Adrenal gland (tissue), 9 donors: ENCODE measurements at regions not wholly inside any gene's neighbourhood (a gene's known extent, or its start where the extent isn't known, plus 50 kb on each side); places are given as distances from the start of the nearest gene placed in this dataset.

Experiments
- DNase-seq, 7 donors: peaks; one replicate each; pipeline ENCODE4 v3.0.0-alpha.2; 2019 to 2020
- H3K27ac ChIP-seq, 5 donors: fragments of 200-600 bp; sonication (generic) in 4 of 5; 1 replicate in 3 of 5; 2 replicates in 2 of 5; pipeline versions ENCODE4 v1.5.1 to v1.8.0; 2016 to 2020; ENCODE audit warnings: mild to moderate bottlenecking in 1 of 5
- H3K27me3 ChIP-seq: fragments of 200-600 bp; 2 replicates; pipeline ENCODE4 v1.8.0; 2021
- H3K36me3 ChIP-seq, 2 donors: fragments of 200-600 bp; replicated peaks in 1 of 2; 1 replicate in 1 of 2; 2 replicates in 1 of 2; pipeline versions ENCODE4 v1.5.1 to v1.8.0; 2018 to 2022
- H3K4me1 ChIP-seq, 2 donors: fragments of 200-600 bp; replicated peaks in 1 of 2; 1 replicate in 1 of 2; 2 replicates in 1 of 2; pipeline versions ENCODE4 v1.5.1 to v1.8.0; 2018 to 2021
- H3K4me3 ChIP-seq, 4 donors: fragments of 200-600 bp; sonication (generic) in 3 of 4; one replicate each; pipeline ENCODE4 v1.5.1; 2016 to 2018
- H3K9me3 ChIP-seq, 3 donors: fragments of 200-600 bp; sonication (generic) in 1 of 3; replicated peaks in 1 of 3; 1 replicate in 2 of 3; 2 replicates in 1 of 3; pipeline versions ENCODE4 v1.5.1 to v1.8.0; 2016 to 2021
- POLR2A ChIP-seq, 2 donors: fragments of 450-650 bp; IDR thresholded peaks; one replicate each; pipeline ENCODE4 v1.6.1; 2017; ENCODE audit warnings: antibody characterized with exemption in 2 of 2, mild to moderate bottlenecking in 2 of 2, moderate library complexity in 1 of 2
- WGBS, 4 donors: extraction: QIAGEN DNeasy Blood & Tissue Kit in 2 of 4; methylation state at CpG; one replicate each; pipeline versions ENCODE4 v1.1.5 to v1.1.7; 2013 to 2017; 5-methylcytosine and 5-hydroxymethylcytosine counted together
- intact Hi-C, 2 donors: fragments of 100-400 bp; cut with DNase I; formaldehyde crosslinking; loops; one replicate each; pipeline versions ENCODE4 v1.14.1 to v1.15.0; 2022 to 2023
- TF ChIP-seq, protein P1 (sequence below), 6 experiments: fragments of 450-650 bp in 4 of 6; fragments of 200-600 bp in 2 of 6; sonication (generic) in 1 of 6; IDR thresholded peaks; 1 replicate in 5 of 6; 2 replicates in 1 of 6; pipeline versions ENCODE4 v1.5.1 to v1.8.0; 2016 to 2021; ENCODE audit warnings: antibody characterized with exemption in 6 of 6, mild to moderate bottlenecking in 2 of 6, moderate library complexity in 1 of 6
- donor health status: healthy with polysubstance abuse.
- donor health status: Bipolar disorder and iron deficiency.
- donor health status: DM: yes; HTN: yes; CAD: no.
- donor health status: DM: no; HTN: no; CAD: no.
- donor health status: DM: no; HTN: no; CAD: no.

GRCh38 chr17:79463421-79464317, 147.2 kb downstream of the RBFOX3 start:
- Histone ChIP-seq H3K27ac (no peak overlapping the region), H3K4me1 (no peaks in the 10 kb centered on the region), H3K36me3 (no peaks in the 10 kb centered on the region), H3K9me3 (no peaks in the 10 kb centered on the region), H3K4me3 (no peak overlapping the region), H3K27me3 (no peaks in the 10 kb centered on the region)
- WGBS, 4 donors: 88 to 92% (median 89%) methylated on average over 36 of the region's 36 CpGs
- intact Hi-C loops: no loop called here
- no peak for TF ChIP-seq POLR2A (IDR thresholded peaks at IDR 0.05)
- TF ChIP-seq, protein P1, sequence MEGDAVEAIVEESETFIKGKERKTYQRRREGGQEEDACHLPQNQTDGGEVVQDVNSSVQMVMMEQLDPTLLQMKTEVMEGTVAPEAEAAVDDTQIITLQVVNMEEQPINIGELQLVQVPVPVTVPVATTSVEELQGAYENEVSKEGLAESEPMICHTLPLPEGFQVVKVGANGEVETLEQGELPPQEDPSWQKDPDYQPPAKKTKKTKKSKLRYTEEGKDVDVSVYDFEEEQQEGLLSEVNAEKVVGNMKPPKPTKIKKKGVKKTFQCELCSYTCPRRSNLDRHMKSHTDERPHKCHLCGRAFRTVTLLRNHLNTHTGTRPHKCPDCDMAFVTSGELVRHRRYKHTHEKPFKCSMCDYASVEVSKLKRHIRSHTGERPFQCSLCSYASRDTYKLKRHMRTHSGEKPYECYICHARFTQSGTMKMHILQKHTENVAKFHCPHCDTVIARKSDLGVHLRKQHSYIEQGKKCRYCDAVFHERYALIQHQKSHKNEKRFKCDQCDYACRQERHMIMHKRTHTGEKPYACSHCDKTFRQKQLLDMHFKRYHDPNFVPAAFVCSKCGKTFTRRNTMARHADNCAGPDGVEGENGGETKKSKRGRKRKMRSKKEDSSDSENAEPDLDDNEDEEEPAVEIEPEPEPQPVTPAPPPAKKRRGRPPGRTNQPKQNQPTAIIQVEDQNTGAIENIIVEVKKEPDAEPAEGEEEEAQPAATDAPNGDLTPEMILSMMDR (IDR thresholded peaks at IDR 0.05): no peak
- DNase-seq: no peak

DNA sequence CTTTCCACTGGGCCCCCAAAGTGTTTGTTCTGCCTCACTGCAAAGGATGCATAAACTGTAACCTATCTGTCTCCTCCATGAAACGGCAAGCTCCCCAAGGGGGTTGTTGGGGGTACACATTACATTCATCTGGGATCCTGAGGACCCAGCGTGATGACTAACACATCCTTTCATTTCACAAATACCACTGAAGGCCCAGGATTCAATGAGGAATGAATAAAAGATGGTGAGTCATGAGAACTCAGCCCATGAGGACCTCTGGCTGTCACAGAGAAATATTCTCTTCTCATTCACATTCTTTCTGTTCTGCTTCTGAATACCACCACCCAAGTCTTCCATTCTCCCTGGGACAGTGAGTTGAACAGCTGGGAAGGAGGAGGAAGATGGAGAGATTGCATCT, 149.8 kb downstream of the RBFOX3 start:
- no peaks in the 10 kb centered on the region for H3K36me3 ChIP-seq
- no peak overlapping the region for H3K27ac ChIP-seq
- H3K27me3 ChIP-seq: no peaks in the 10 kb centered on the region
- no peak overlapping the region for H3K4me3 ChIP-seq
- no peak for TF ChIP-seq POLR2A (IDR thresholded peaks at IDR 0.05)
- TF ChIP-seq, protein P1 (IDR thresholded peaks at IDR 0.05): no peak
- WGBS, 4 donors: 54 to 87% (median 72%) methylated on average over 2 of the region's 2 CpGs
- H3K9me3 ChIP-seq: no peaks in the 10 kb centered on the region
- intact Hi-C loops: no loop called here
- H3K4me1 ChIP-seq: no peaks in the 10 kb centered on the region
- DNase-seq: no peak

DNA sequence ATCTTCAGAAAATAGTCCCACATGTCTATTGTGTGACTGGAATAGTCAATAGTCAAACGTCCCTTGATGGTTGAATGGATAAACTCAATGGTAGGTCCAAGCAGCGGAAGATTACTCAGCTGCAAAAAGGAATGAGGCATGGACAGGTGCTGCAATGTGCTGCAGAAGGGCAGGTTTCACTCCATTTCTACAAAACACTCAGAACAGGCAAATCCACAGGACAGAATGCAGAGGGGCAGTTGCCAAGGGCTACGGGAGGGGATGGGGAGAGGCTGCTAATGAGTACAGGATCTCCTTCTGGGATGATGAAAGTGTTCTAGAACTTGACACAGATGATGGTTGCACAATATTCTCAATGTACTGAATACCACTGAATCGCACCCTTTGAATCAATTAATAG, 151.0 kb downstream of the RBFOX3 start:
- no peak overlapping the region for H3K4me3 ChIP-seq
- H3K27ac ChIP-seq: no peak overlapping the region
- WGBS, 4 donors: 66 to 84% (median 73%) methylated on average over 4 of the region's 4 CpGs
- no peaks in the 10 kb centered on the region for H3K9me3 ChIP-seq
- H3K4me1 ChIP-seq: no peaks in the 10 kb centered on the region
- intact Hi-C loops: no loop called here
- no peak for DNase-seq
- no peaks in the 10 kb centered on the region for H3K36me3 ChIP-seq
- no peaks in the 10 kb centered on the region for H3K27me3 ChIP-seq
- no peak for TF ChIP-seq POLR2A (IDR thresholded peaks at IDR 0.05)
- TF ChIP-seq, protein P1 (IDR thresholded peaks at IDR 0.05): no peak

DNA sequence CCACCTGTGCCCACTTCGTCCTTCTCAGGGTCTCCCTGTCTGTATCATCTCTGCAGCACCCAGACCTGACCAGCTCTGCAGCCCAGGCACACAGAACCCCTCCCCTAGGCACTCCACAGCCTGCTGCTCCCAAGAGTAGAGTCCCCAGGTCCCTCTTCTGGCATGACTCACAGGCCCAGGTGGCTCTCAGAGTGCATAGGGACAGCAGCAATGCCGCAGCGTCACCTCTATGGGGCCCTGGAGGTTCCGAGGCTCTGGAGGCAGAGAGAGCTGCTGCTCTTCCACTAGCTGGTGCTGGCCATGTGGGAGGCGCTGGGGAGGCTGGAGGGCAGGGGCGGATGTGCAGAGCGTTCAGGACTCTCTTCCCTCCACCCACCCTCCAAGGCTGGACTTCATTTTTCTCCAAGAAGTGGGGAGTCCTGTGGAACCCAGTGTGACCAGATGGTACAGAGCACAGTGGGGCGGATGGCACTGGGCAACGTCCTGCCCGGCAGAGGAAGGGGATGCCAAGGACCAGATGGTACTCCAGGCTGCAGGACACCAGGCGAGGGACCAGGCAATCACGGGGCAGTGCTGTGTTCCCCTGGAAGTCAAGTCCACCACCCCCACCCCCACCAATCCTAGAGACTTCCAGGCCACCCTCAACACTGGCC, 151.7 kb downstream of the RBFOX3 start:
- intact Hi-C loops: no loop called here
- no peak overlapping the region for H3K27ac ChIP-seq
- WGBS, 4 donors: 73 to 100% (median 81%) methylated on average over 2 to 12 of the region's 12 CpGs

More for the DNA sequence above, 151.7 kb downstream of the RBFOX3 start:
- H3K36me3 ChIP-seq: no peaks in the 10 kb centered on the region
- H3K9me3 ChIP-seq: no peaks in the 10 kb centered on the region
- DNase-seq: no peak
- H3K27me3 ChIP-seq: no peaks in the 10 kb centered on the region
- H3K4me1 ChIP-seq: no peaks in the 10 kb centered on the region
- H3K4me3 ChIP-seq: no peak overlapping the region
- TF ChIP-seq POLR2A (IDR thresholded peaks at IDR 0.05): no peak
- TF ChIP-seq, protein P1 (IDR thresholded peaks at IDR 0.05): no peak
